ENCODE measurements at regions not wholly inside any gene's neighbourhood (a gene's known extent, or its start where the extent isn't known, plus 50 kb on each side); places are given as distances from the start of the nearest gene placed in this dataset.
"Not testable (repeated sequence)": the region's sequence is repeated elsewhere in the genome, so short reads cannot be mapped to it uniquely, and the experiment has no call there.

DNA sequence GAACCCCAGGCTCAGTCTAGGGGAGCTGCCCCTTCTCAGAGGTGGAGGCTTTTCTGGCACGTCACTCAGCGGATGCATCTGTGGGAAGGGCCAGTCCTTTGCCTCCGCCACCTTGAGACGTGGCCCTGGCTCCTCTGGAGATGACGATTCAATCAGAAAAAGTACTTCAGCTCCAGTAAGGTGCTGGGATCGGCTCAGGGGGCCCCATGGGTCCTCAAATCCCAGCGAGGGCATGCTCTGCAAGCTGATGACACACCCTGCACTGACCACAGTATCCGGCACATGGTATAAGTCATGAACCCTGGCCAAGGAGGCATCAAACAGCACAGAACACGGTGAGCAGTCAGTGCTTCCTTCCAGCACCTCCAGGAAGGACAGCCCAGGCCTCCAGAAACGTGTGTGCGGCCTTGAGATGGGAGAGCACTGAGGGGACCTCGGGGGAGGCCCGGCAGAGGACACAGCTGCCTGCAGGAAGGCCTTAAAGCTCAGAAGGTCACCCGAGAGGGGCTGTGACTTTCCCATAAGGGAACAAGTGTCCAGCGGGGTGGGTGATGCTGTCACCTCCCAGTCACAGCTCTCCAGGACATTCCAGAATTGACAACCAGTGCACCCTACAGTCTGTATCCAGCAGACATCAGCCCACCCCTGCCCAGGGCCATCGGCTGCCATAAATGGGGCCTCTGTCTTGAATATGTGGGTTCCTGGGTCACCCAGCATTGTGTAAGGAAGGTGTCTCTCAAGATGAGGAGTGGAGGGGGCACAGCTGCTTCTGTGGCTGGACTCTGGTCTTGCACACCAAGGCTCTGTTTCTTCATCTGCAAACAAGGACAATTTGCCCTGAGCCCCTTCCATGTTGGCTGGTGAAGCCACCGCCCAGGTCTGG lies 205.8 kb downstream of the NDUFA10 start:
- Mint-ChIP-seq H3K27me3 (no peaks in the 10 kb centered on the region), H3K36me3 (ENCODE audit: low read depth) (no peaks in the 10 kb centered on the region), H3K27ac (no peak overlapping the region), H3K4me3 (no peak overlapping the region), H3K9me3 (no peaks in the 10 kb centered on the region), H3K4me1 (ENCODE audit: low read depth) (no peaks in the 10 kb centered on the region)
- no peaks in the 10 kb centered on the region for H3K4me1 ChIP-seq (ENCODE audit: insufficient read depth, low read length)
- H3K9me3 ChIP-seq (ENCODE audit: control insufficient read depth in 1 of 2, insufficient read depth in 1 of 2, low read length in 2 of 2): peaks cover 0 to 4% of the 10 kb centered on the region in 2 experiments
- no peak overlapping the region for H3K4me3 ChIP-seq (ENCODE audit: low read length)
- H3K36me3 ChIP-seq (ENCODE audit: insufficient read depth, low read length): no peaks in the 10 kb centered on the region
- POLR2A ChIA-PET: no interaction called here
- H3K27me3 ChIP-seq (ENCODE audit: control insufficient read depth in 1 of 2, insufficient read depth in 2 of 2, low read length in 2 of 2): no peaks in the 10 kb centered on the region
- intact Hi-C loops (cut with DNase I, micrococcal nuclease): no loop called here
- no peak overlapping the region for H3K27ac ChIP-seq (ENCODE audit: low read depth in 1 of 2, low read length in 2 of 2)
- TF ChIP-seq, protein P1, sequence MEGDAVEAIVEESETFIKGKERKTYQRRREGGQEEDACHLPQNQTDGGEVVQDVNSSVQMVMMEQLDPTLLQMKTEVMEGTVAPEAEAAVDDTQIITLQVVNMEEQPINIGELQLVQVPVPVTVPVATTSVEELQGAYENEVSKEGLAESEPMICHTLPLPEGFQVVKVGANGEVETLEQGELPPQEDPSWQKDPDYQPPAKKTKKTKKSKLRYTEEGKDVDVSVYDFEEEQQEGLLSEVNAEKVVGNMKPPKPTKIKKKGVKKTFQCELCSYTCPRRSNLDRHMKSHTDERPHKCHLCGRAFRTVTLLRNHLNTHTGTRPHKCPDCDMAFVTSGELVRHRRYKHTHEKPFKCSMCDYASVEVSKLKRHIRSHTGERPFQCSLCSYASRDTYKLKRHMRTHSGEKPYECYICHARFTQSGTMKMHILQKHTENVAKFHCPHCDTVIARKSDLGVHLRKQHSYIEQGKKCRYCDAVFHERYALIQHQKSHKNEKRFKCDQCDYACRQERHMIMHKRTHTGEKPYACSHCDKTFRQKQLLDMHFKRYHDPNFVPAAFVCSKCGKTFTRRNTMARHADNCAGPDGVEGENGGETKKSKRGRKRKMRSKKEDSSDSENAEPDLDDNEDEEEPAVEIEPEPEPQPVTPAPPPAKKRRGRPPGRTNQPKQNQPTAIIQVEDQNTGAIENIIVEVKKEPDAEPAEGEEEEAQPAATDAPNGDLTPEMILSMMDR (IDR thresholded peaks at IDR 0.05): no peak
- no peak for DNase-seq
- no peak for ATAC-seq (ENCODE audit: poor library complexity)
- CTCF ChIA-PET: no interaction called here

DNA sequence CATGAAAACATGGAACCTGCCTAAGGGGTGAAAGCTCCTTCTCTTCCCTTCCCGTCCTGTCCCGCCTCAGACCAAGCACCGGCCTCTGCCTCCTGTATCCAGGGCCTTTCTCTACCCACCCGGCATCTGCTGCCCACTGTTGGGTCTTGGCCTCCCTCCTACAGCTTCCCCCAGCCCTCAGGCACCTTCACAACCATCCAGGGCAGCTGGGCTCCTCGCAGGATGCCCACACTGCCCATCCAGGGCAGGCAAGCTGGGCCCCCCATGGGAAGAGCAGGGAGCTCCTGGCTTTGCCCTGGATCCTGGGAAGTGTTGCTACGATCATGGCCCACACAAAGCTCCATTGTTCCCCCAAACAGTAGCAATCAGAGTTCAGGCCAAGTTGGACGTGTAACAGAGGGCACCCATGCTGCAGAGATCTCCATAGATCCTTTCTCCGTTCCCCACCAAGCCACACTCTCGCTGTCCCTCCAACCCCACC lies 206.6 kb downstream of the NDUFA10 start:
- Mint-ChIP-seq H3K27me3 (no peaks in the 10 kb centered on the region), H3K4me3 (no peak overlapping the region), H3K4me1 (ENCODE audit: low read depth) (no peaks in the 10 kb centered on the region), H3K36me3 (ENCODE audit: low read depth) (no peaks in the 10 kb centered on the region), H3K27ac (no peak overlapping the region), H3K9me3 (no peaks in the 10 kb centered on the region)
- TF ChIP-seq, protein P1 (IDR thresholded peaks at IDR 0.05): no peak
- intact Hi-C loops (cut with DNase I, micrococcal nuclease): no loop called here
- ChIA-PET POLR2A (no interaction called here), CTCF (no interaction called here)
- ATAC-seq (ENCODE audit: poor library complexity): no peak
- no peaks in the 10 kb centered on the region for H3K4me1 ChIP-seq (ENCODE audit: insufficient read depth, low read length)
- no peaks in the 10 kb centered on the region for H3K27me3 ChIP-seq (ENCODE audit: control insufficient read depth in 1 of 2, insufficient read depth in 2 of 2, low read length in 2 of 2)
- no peak overlapping the region for H3K4me3 ChIP-seq (ENCODE audit: low read length)
- peaks cover 0 to 4% of the 10 kb centered on the region in 2 experiments for H3K9me3 ChIP-seq (ENCODE audit: control insufficient read depth in 1 of 2, insufficient read depth in 1 of 2, low read length in 2 of 2)
- no peak overlapping the region for H3K27ac ChIP-seq (ENCODE audit: low read depth in 1 of 2, low read length in 2 of 2)
- H3K36me3 ChIP-seq (ENCODE audit: insufficient read depth, low read length): no peaks in the 10 kb centered on the region
- no peak for DNase-seq

DNA sequence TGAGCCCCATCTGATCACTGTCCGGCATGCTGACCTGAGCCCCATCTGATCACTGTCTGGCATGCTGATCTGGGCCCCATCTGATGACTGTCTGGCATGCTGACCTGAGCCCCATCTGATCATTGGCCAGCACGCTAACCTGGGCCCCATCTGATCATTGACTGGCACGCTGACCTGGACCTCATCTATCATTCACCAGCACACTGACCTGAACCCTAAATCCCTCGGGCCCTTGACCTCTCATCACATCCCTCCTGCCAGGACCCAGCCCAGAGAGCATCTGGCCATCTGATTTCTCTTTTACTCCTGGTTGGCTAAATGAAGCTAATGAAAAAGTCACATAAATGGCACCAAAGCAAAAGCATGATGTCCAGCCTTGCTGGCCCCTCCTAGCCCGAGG lies 207.1 kb downstream of the NDUFA10 start:
- TF ChIP-seq, protein P1 (IDR thresholded peaks at IDR 0.05): no peak
- CTCF ChIA-PET: no interaction called here

DNA sequence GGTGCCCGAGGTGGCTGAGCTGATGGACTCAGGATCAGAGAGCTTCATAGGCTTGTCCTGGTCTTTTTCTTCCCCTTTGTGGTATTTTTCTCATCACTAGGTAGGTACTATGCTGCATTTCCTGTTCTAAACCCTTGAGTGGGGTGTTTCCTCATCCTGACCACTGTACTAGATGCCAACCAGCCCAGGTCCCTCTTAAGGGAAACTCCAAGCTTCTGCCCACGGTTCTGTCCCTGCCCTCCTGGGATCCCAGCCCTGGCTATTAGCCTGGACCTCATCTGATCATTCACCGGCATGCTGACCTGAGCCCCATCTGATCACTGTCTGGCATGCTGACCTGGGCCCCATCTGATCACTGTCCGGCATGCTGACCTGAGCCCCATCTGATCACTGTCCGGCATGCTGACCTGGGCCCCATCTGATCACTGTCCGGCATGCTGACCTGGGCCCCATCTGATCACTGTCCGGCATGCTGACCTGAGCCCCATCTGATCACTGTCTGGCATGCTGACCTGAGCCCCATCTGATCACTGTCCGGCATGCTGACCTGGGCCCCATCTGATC lies 207.6 kb downstream of the NDUFA10 start:
- ATAC-seq (ENCODE audit: poor library complexity); H3K4me1 ChIP-seq (ENCODE audit: insufficient read depth, low read length); H3K4me3 Mint-ChIP-seq; H3K27me3 ChIP-seq (ENCODE audit: control insufficient read depth in 1 of 2, insufficient read depth in 2 of 2, low read length in 2 of 2); H3K27ac ChIP-seq (ENCODE audit: low read depth in 1 of 2, low read length in 2 of 2); DNase-seq; H3K27ac Mint-ChIP-seq; CTCF ChIA-PET; H3K9me3 Mint-ChIP-seq; H3K27me3 Mint-ChIP-seq; H3K4me1 Mint-ChIP-seq (ENCODE audit: low read depth); H3K9me3 ChIP-seq (ENCODE audit: control insufficient read depth in 1 of 2, insufficient read depth in 1 of 2, low read length in 2 of 2); H3K36me3 Mint-ChIP-seq (ENCODE audit: low read depth); POLR2A ChIA-PET; H3K36me3 ChIP-seq (ENCODE audit: insufficient read depth, low read length); intact Hi-C loops (cut with DNase I, micrococcal nuclease); H3K4me3 ChIP-seq (ENCODE audit: low read length): not testable (repeated sequence)

More for the DNA sequence above, 207.1 kb downstream of the NDUFA10 start:
- Mint-ChIP-seq H3K27ac (no peak overlapping the region), H3K27me3 (no peaks in the 10 kb centered on the region), H3K4me1 (ENCODE audit: low read depth) (no peaks in the 10 kb centered on the region), H3K4me3 (no peak overlapping the region), H3K36me3 (ENCODE audit: low read depth) (no peaks in the 10 kb centered on the region), H3K9me3 (no peaks in the 10 kb centered on the region)
- peaks cover 0 to 4% of the 10 kb centered on the region in 2 experiments for H3K9me3 ChIP-seq (ENCODE audit: control insufficient read depth in 1 of 2, insufficient read depth in 1 of 2, low read length in 2 of 2)
- ATAC-seq (ENCODE audit: poor library complexity) (no peak), DNase-seq (no peak)
- POLR2A ChIA-PET: no interaction called here
- H3K27me3 ChIP-seq (ENCODE audit: control insufficient read depth in 1 of 2, insufficient read depth in 2 of 2, low read length in 2 of 2): no peaks in the 10 kb centered on the region
- H3K27ac ChIP-seq (ENCODE audit: low read depth in 1 of 2, low read length in 2 of 2): no peak overlapping the region
- H3K4me1 ChIP-seq (ENCODE audit: insufficient read depth, low read length): no peaks in the 10 kb centered on the region
- H3K36me3 ChIP-seq (ENCODE audit: insufficient read depth, low read length): no peaks in the 10 kb centered on the region
- intact Hi-C loops (cut with DNase I, micrococcal nuclease): no loop called here
- no peak overlapping the region for H3K4me3 ChIP-seq (ENCODE audit: low read length)
